Endothelial cell (in vitro differentiated cells): ENCODE measurements at regions not wholly inside any gene's neighbourhood (a gene's known extent, or its start where the extent isn't known, plus 50 kb on each side); places are given as distances from the start of the nearest gene placed in this dataset.

ENCODE experiments used
- DNase-seq: peaks from one replicate; pipeline ENCODE4 v3.0.0; 2021; ENCODE audit warnings: low spot score
- H3K27ac Mint-ChIP-seq: one replicate; pipeline ENCODE4 v1.8.0; 2021; ENCODE audit warnings: mixed read lengths, inconsistent platforms; ENCODE audit not compliant: unreplicated experiment
- H3K27me3 Mint-ChIP-seq: one replicate; pipeline ENCODE4 v1.8.0; 2021; ENCODE audit warnings: mild to moderate bottlenecking, moderate library complexity, mixed read lengths, inconsistent platforms; ENCODE audit not compliant: unreplicated experiment
- H3K36me3 Mint-ChIP-seq: one replicate; pipeline ENCODE4 v1.8.0; 2021; ENCODE audit warnings: mild to moderate bottlenecking, low read depth, mixed read lengths, inconsistent platforms; ENCODE audit not compliant: unreplicated experiment
- H3K4me1 Mint-ChIP-seq: one replicate; pipeline ENCODE4 v1.8.0; 2021; ENCODE audit warnings: mild to moderate bottlenecking, mixed read lengths, inconsistent platforms; ENCODE audit not compliant: unreplicated experiment
- H3K4me3 Mint-ChIP-seq: one replicate; pipeline ENCODE4 v1.8.0; 2021; ENCODE audit warnings: mild to moderate bottlenecking, mixed read lengths, inconsistent platforms; ENCODE audit not compliant: unreplicated experiment
- H3K9me3 Mint-ChIP-seq: one replicate; pipeline ENCODE4 v1.8.0; 2021; ENCODE audit warnings: mixed read lengths, inconsistent platforms; ENCODE audit not compliant: unreplicated experiment
- CTCF ChIP-seq: fragments of 200-600 bp; sonication (generic); IDR thresholded peaks from one replicate; pipeline ENCODE4 v1.5.0; 2021; ENCODE audit warnings: antibody characterized with exemption; ENCODE audit not compliant: unreplicated experiment

GRCh38 chr13:50238922-50239321, 223.7 kb downstream of the KCNRG start:
- no peaks in the 10 kb centered on the region for H3K9me3 Mint-ChIP-seq
- peaks cover 2% of the 10 kb centered on the region for H3K27me3 Mint-ChIP-seq
- no peak overlapping the region for H3K4me3 Mint-ChIP-seq
- H3K4me1 Mint-ChIP-seq: no peaks in the 10 kb centered on the region
- no peak for TF ChIP-seq CTCF
- DNase-seq: no peak
- H3K36me3 Mint-ChIP-seq: no peaks in the 10 kb centered on the region
- no peak overlapping the region for H3K27ac Mint-ChIP-seq

GRCh38 chr13:50241479-50241878, 226.2 kb downstream of the KCNRG start:
- H3K27me3 Mint-ChIP-seq: peaks cover 2% of the 10 kb centered on the region
- H3K4me1 Mint-ChIP-seq: no peaks in the 10 kb centered on the region
- H3K27ac Mint-ChIP-seq: no peak overlapping the region
- no peaks in the 10 kb centered on the region for H3K9me3 Mint-ChIP-seq
- H3K4me3 Mint-ChIP-seq: no peak overlapping the region
- no peak for DNase-seq
- no peaks in the 10 kb centered on the region for H3K36me3 Mint-ChIP-seq
- TF ChIP-seq CTCF: no peak

- Mint-ChIP-seq H3K4me1 (no peaks in the 10 kb centered on the region), H3K4me3 (no peak overlapping the region), H3K27ac (no peak overlapping the region), H3K27me3 (peaks cover 2% of the 10 kb centered on the region), H3K36me3 (no peaks in the 10 kb centered on the region), H3K9me3 (no peaks in the 10 kb centered on the region)
- no peak for DNase-seq
- TF ChIP-seq CTCF: no peak
Observed at GRCh38 chr13:50243931-50244330, 228.7 kb downstream of the KCNRG start.

- H3K27ac Mint-ChIP-seq: no peak overlapping the region
- H3K27me3 Mint-ChIP-seq: peaks cover 2% of the 10 kb centered on the region
- no peaks in the 10 kb centered on the region for H3K4me1 Mint-ChIP-seq
- no peaks in the 10 kb centered on the region for H3K36me3 Mint-ChIP-seq
- no peak overlapping the region for H3K4me3 Mint-ChIP-seq
- TF ChIP-seq CTCF: no peak
- no peak for DNase-seq
- no peaks in the 10 kb centered on the region for H3K9me3 Mint-ChIP-seq
Observed at GRCh38 chr13:50244355-50244712, 229.1 kb downstream of the KCNRG start.

- no peak for TF ChIP-seq CTCF
- Mint-ChIP-seq H3K4me3 (no peak overlapping the region), H3K27ac (no peak overlapping the region), H3K9me3 (no peaks in the 10 kb centered on the region), H3K36me3 (no peaks in the 10 kb centered on the region), H3K27me3 (peaks cover 2% of the 10 kb centered on the region), H3K4me1 (peaks cover 3% of the 10 kb centered on the region)
- no peak for DNase-seq
Observed at GRCh38 chr13:50244713-50245574, 229.7 kb downstream of the KCNRG start.
